GM19468 (cell line): ENCODE measurements at regions not wholly inside any gene's neighbourhood (a gene's known extent, or its start where the extent isn't known, plus 50 kb on each side); places are given as distances from the start of the nearest gene placed in this dataset.
"Not testable (repeated sequence)": the region's sequence is repeated elsewhere in the genome, so short reads cannot be mapped to it uniquely, and the experiment has no call there.

Source experiments
- ATAC-seq: cut with Tn5 transposase; IDR thresholded peaks from one replicate; pipeline ENCODE4 v1.9.1; 2021; ENCODE audit warnings: mild to moderate bottlenecking, moderate library complexity, moderate number of reproducible peaks; ENCODE audit not compliant: unreplicated experiment; ENCODE audit errors: extremely low read depth

GRCh38 chr17:13158494-13159240, 140.8 kb upstream of the ELAC2 start:
- no peak for ATAC-seq

- ATAC-seq: no peak
Observed at GRCh38 chr17:13157656-13158055, 139.8 kb upstream of the ELAC2 start.

GRCh38 chr17:13154930-13155329, 137.1 kb upstream of the ELAC2 start:
- ATAC-seq: no peak

- no peak for ATAC-seq
Observed at GRCh38 chr17:13154398-13154797, 136.6 kb upstream of the ELAC2 start.

- no peak for ATAC-seq
Observed at GRCh38 chr17:13153036-13153435, 135.2 kb upstream of the ELAC2 start.

GRCh38 chr17:13152501-13152900, 134.7 kb upstream of the ELAC2 start:
- no peak for ATAC-seq

- ATAC-seq: not testable (repeated sequence)
Observed at GRCh38 chr17:13150738-13151137, 132.9 kb upstream of the ELAC2 start.

GRCh38 chr17:13143001-13143400, 125.2 kb upstream of the ELAC2 start:
- ATAC-seq: no peak

GRCh38 chr17:13140750-13141149, 122.9 kb upstream of the ELAC2 start:
- no peak for ATAC-seq

GRCh38 chr17:13135506-13135905, 117.7 kb upstream of the ELAC2 start:
- ATAC-seq: no peak

- ATAC-seq: no peak
Observed at GRCh38 chr17:13134076-13134475, 116.2 kb upstream of the ELAC2 start.

- ATAC-seq: no peak
Observed at GRCh38 chr17:13131225-13131624, 113.4 kb upstream of the ELAC2 start.

- ATAC-seq: no peak
Observed at GRCh38 chr17:13129356-13129755, 111.5 kb upstream of the ELAC2 start.

GRCh38 chr17:13128676-13129075, 110.8 kb upstream of the ELAC2 start:
- no peak for ATAC-seq

GRCh38 chr17:13127921-13128602, 110.2 kb upstream of the ELAC2 start:
- ATAC-seq: no peak

- no peak for ATAC-seq
Observed at GRCh38 chr17:13120864-13121263, 103.0 kb upstream of the ELAC2 start.

GRCh38 chr17:13118311-13118710, 100.5 kb upstream of the ELAC2 start:
- ATAC-seq: no peak

- ATAC-seq: no peak
Observed at GRCh38 chr17:13117616-13118015, 99.8 kb upstream of the ELAC2 start.

- no peak for ATAC-seq
Observed at GRCh38 chr17:13114601-13115031, 96.8 kb upstream of the ELAC2 start.

- ATAC-seq: no peak
Observed at GRCh38 chr17:13113821-13114525, 96.1 kb upstream of the ELAC2 start.

GRCh38 chr17:13107676-13108235, 89.9 kb upstream of the ELAC2 start:
- ATAC-seq: no peak
